KMS-11 (cell line): ENCODE measurements at regions not wholly inside any gene's neighbourhood (a gene's known extent, or its start where the extent isn't known, plus 50 kb on each side); places are given as distances from the start of the nearest gene placed in this dataset.
"Not testable (repeated sequence)": the region's sequence is repeated elsewhere in the genome, so short reads cannot be mapped to it uniquely, and the experiment has no call there.

Experiments used
- H2AFZ ChIP-seq: fragments of 200-600 bp; sonication (generic); 2 replicates; pipeline ENCODE4 v1.6.1; 2016; ENCODE audit warnings: antibody characterized with exemption, mixed run types, low read depth
- H3K27ac ChIP-seq: fragments of 200-600 bp; sonication (generic); 2 replicates; pipeline ENCODE4 v1.6.1; 2016; ENCODE audit warnings: mild to moderate bottlenecking, mixed run types
- H3K27me3 ChIP-seq: fragments of 200-600 bp; sonication (generic); 2 replicates; pipeline ENCODE4 v1.6.1; 2017; ENCODE audit warnings: mild to moderate bottlenecking, low read depth, mixed run types, moderate library complexity; ENCODE audit not compliant: insufficient read depth
- H3K36me3 ChIP-seq: fragments of 200-600 bp; sonication (generic); 2 replicates; pipeline ENCODE4 v1.6.1; 2017; ENCODE audit warnings: mild to moderate bottlenecking, mixed run types; ENCODE audit not compliant: insufficient read depth
- H3K4me1 ChIP-seq: fragments of 200-600 bp; sonication (generic); 2 replicates; pipeline ENCODE4 v1.6.1; 2016; ENCODE audit warnings: mild to moderate bottlenecking, low read depth, mixed run types; ENCODE audit not compliant: poor library complexity, severe bottlenecking
- H3K4me2 ChIP-seq: fragments of 200-600 bp; sonication (generic); 2 replicates; pipeline ENCODE4 v1.7.0; 2016; ENCODE audit warnings: mild to moderate bottlenecking, mixed run types
- H3K4me3 ChIP-seq: fragments of 200-600 bp; sonication (generic); IDR thresholded peaks from 2 replicates; pipeline ENCODE4 v1.6.1; 2017; ENCODE audit warnings: low read depth, low read length, mixed read lengths; ENCODE audit not compliant: insufficient read depth
- H3K79me2 ChIP-seq: fragments of 200-600 bp; sonication (generic); 2 replicates; pipeline ENCODE4 v1.6.1; 2016; ENCODE audit warnings: low read depth, mixed run types; ENCODE audit not compliant: insufficient read depth
- H3K9ac ChIP-seq: fragments of 200-600 bp; sonication (generic); 2 replicates; pipeline ENCODE4 v1.6.1; 2016; ENCODE audit warnings: mild to moderate bottlenecking, mixed run types
- H4K20me1 ChIP-seq: fragments of 200-600 bp; sonication (generic); 2 replicates; pipeline ENCODE4 v1.6.1; 2016; ENCODE audit warnings: mild to moderate bottlenecking, mixed run types; ENCODE audit not compliant: insufficient read depth
- CTCF ChIP-seq: fragments of 200-600 bp; sonication (generic); conservative IDR thresholded peaks from 2 replicates; pipeline ENCODE4 v1.6.1; 2017; ENCODE audit warnings: low read depth, mild to moderate bottlenecking, antibody characterized with exemption, low read length, moderate library complexity, mixed read lengths

- no peaks in the 10 kb centered on the region for H3K79me2 ChIP-seq
- H2AFZ ChIP-seq = no peak overlapping the region
- H3K4me1 ChIP-seq = no peaks in the 10 kb centered on the region
- no peaks in the 10 kb centered on the region for H4K20me1 ChIP-seq
- H3K4me3 ChIP-seq = no peak overlapping the region
- H3K9ac ChIP-seq = no peak overlapping the region
- no peaks in the 10 kb centered on the region for H3K36me3 ChIP-seq
- TF ChIP-seq CTCF = no peak
- no peaks in the 10 kb centered on the region for H3K27me3 ChIP-seq
- no peak overlapping the region for H3K4me2 ChIP-seq
- H3K27ac ChIP-seq = no peak overlapping the region
These were observed 693.6 kb downstream of the TLE1 start for GRCh38 chr9:80995759-80996158.

- TF ChIP-seq CTCF = no peak
- Histone ChIP-seq H3K36me3 (no peaks in the 10 kb centered on the region), H3K4me2 (no peak overlapping the region), H4K20me1 (no peaks in the 10 kb centered on the region), H2AFZ (no peak overlapping the region), H3K9ac (no peak overlapping the region), H3K79me2 (no peaks in the 10 kb centered on the region), H3K4me3 (no peak overlapping the region), H3K27me3 (no peaks in the 10 kb centered on the region), H3K4me1 (no peaks in the 10 kb centered on the region), H3K27ac (no peak overlapping the region)
These were observed 694.5 kb downstream of the TLE1 start for GRCh38 chr9:80994892-80995291.

- H2AFZ ChIP-seq, H3K36me3 ChIP-seq, H3K4me2 ChIP-seq, H3K9ac ChIP-seq, H3K27ac ChIP-seq, H4K20me1 ChIP-seq, H3K4me1 ChIP-seq, H3K79me2 ChIP-seq, H3K4me3 ChIP-seq, H3K27me3 ChIP-seq: not testable (repeated sequence)
These were observed 703.8 kb downstream of the TLE1 start for GRCh38 chr9:80985595-80985994.

GRCh38 chr9:80976403-80976802 is 712.9 kb downstream of the TLE1 start:
- H3K4me1 ChIP-seq = no peaks in the 10 kb centered on the region
- H3K36me3 ChIP-seq = no peaks in the 10 kb centered on the region
- H3K79me2 ChIP-seq = no peaks in the 10 kb centered on the region
- no peak overlapping the region for H3K4me2 ChIP-seq
- TF ChIP-seq CTCF = no peak
- no peak overlapping the region for H3K9ac ChIP-seq
- H4K20me1 ChIP-seq = no peaks in the 10 kb centered on the region
- H3K4me3 ChIP-seq = no peak overlapping the region
- H3K27ac ChIP-seq = no peak overlapping the region
- no peaks in the 10 kb centered on the region for H3K27me3 ChIP-seq
- no peak overlapping the region for H2AFZ ChIP-seq

- H3K4me1 ChIP-seq, H3K36me3 ChIP-seq, H2AFZ ChIP-seq, H3K27me3 ChIP-seq, H3K79me2 ChIP-seq, H3K9ac ChIP-seq, H4K20me1 ChIP-seq, H3K4me2 ChIP-seq, H3K27ac ChIP-seq, H3K4me3 ChIP-seq: not testable (repeated sequence)
These were observed 719.0 kb downstream of the TLE1 start for GRCh38 chr9:80970377-80970776.
